ENCODE measurements at regions not wholly inside any gene's neighbourhood (a gene's known extent, or its start where the extent isn't known, plus 50 kb on each side); places are given as distances from the start of the nearest gene placed in this dataset.

Small RNAs in the stretch of these regions (small RNA-seq; reads per million reads assigned to genes)
- gene RN7SKP113 (ENCODE audit: insufficient read depth in 2 of 3, insufficient read length in 3 of 3, low read depth in 2 of 3, low replicate concordance in 1 of 3): 0 reads per million in 3 experiments
